ENCODE measurements at regions not wholly inside any gene's neighbourhood (a gene's known extent, or its start where the extent isn't known, plus 50 kb on each side); places are given as distances from the start of the nearest gene placed in this dataset.

- POLR2A ChIA-PET, result no interaction called here
- Histone ChIP-seq H3K4me1 (ENCODE audit: control insufficient read depth, insufficient read depth, low read length) (no peaks in the 10 kb centered on the region), H3K27ac (ENCODE audit: extremely low read depth, low read depth, low read length) (no peak overlapping the region), H3K36me3 (ENCODE audit: control insufficient read depth in 2 of 2, insufficient read depth in 1 of 2, low read length in 2 of 2) (no peaks in the 10 kb centered on the region), H3K9me3 (ENCODE audit: control insufficient read depth, insufficient read depth, low read depth, low read length) (no peaks in the 10 kb centered on the region), H3K4me3 (ENCODE audit: low read depth, low read length) (no peak overlapping the region)
- TF ChIP-seq ZNF114 (tag by site-specific recombination; IDR thresholded peaks at IDR 0.05) (no peak), ZNF600 (tag by site-specific recombination; IDR thresholded peaks at IDR 0.05) (no peak), OSR2 (tag by site-specific recombination; IDR thresholded peaks at IDR 0.05) (no peak), TRIM28 (IDR thresholded peaks at IDR 0.05; ENCODE audit: borderline replicate concordance, low read length) (no peak), HOXC10 (CRISPR knock-in tag; IDR thresholded peaks at IDR 0.05) (no peak), ZNF623 (tag by site-specific recombination; IDR thresholded peaks at IDR 0.05) (no peak), ZNF510 (tag by site-specific recombination; IDR thresholded peaks at IDR 0.05; ENCODE audit: insufficient replicate concordance) (no peak), GLI4 (tag by site-specific recombination; IDR thresholded peaks at IDR 0.05) (no peak), KLF16 (tag by site-specific recombination; IDR thresholded peaks at IDR 0.05) (no peak), ZNF37A (tag by site-specific recombination; IDR thresholded peaks at IDR 0.05) (no peak), ZNF768 (tag by site-specific recombination; IDR thresholded peaks at IDR 0.05) (no peak), ZXDB (tag by site-specific recombination; IDR thresholded peaks at IDR 0.05) (no peak), ZBTB1 (tag by site-specific recombination; IDR thresholded peaks at IDR 0.05) (no peak), ZNF341 (tag by site-specific recombination; IDR thresholded peaks at IDR 0.05; ENCODE audit: low read depth) (no peak), ZNF202 (tag by site-specific recombination; IDR thresholded peaks at IDR 0.05; ENCODE audit: borderline replicate concordance) (no peak)
- CTCF ChIA-PET, result interaction anchor here (0.7 kb wide), 1 partner anchor 442 kb away, joined by 3 read pairs; no protein-coding TSS in a partner anchor
Measured at GRCh38 chr2:109068811-109069210, 60.2 kb upstream of the SH3RF3 start.

- CTCF ChIA-PET, result no interaction called here
- Histone ChIP-seq H3K4me1 (ENCODE audit: control insufficient read depth, insufficient read depth, low read length) (no peaks in the 10 kb centered on the region), H3K4me3 (ENCODE audit: low read depth, low read length) (no peak overlapping the region), H3K36me3 (ENCODE audit: control insufficient read depth in 2 of 2, insufficient read depth in 1 of 2, low read length in 2 of 2) (no peaks in the 10 kb centered on the region), H3K27ac (ENCODE audit: extremely low read depth, low read depth, low read length) (no peak overlapping the region), H3K9me3 (ENCODE audit: control insufficient read depth, insufficient read depth, low read depth, low read length) (no peaks in the 10 kb centered on the region)
- POLR2A ChIA-PET, result no interaction called here
- TF ChIP-seq ZNF341 (tag by site-specific recombination; IDR thresholded peaks at IDR 0.05; ENCODE audit: low read depth), result peak; percentile 8; the same call in 1 of the 2 replicates
- TF ChIP-seq ATF2 (tag by site-specific recombination; IDR thresholded peaks at IDR 0.05; ENCODE audit: low read depth), result no peak
- TF ChIP-seq KLF9 (tag by site-specific recombination; IDR thresholded peaks at IDR 0.05; ENCODE audit: low read depth), result no peak
- TF ChIP-seq EGR2 (tag by site-specific recombination; IDR thresholded peaks at IDR 0.05; ENCODE audit: low read depth), result 0 out of 2 replicates have a peak, but pooled peaks have one; percentile 20
- no peak for TF ChIP-seq ZNF510 (tag by site-specific recombination; IDR thresholded peaks at IDR 0.05; ENCODE audit: insufficient replicate concordance)
Measured at GRCh38 chr2:109067631-109068125, 61.3 kb upstream of the SH3RF3 start.

- no peaks in the 10 kb centered on the region for H3K9me3 ChIP-seq (ENCODE audit: control insufficient read depth, insufficient read depth, low read depth, low read length)
- H3K36me3 ChIP-seq (ENCODE audit: control insufficient read depth in 2 of 2, insufficient read depth in 1 of 2, low read length in 2 of 2), result no peaks in the 10 kb centered on the region
- ChIA-PET CTCF (interaction anchor here (0.7 kb wide), 1 partner anchor 280 kb away, joined by 3 read pairs; the partner anchor contains the start of gene CCDC138), POLR2A (no interaction called here)
- no peak overlapping the region for H3K4me3 ChIP-seq (ENCODE audit: low read depth, low read length)
- no peak overlapping the region for H3K27ac ChIP-seq (ENCODE audit: extremely low read depth, low read depth, low read length)
- no peaks in the 10 kb centered on the region for H3K4me1 ChIP-seq (ENCODE audit: control insufficient read depth, insufficient read depth, low read length)
- TF ChIP-seq ZNF10 (tag by site-specific recombination; IDR thresholded peaks at IDR 0.05), result no peak
- TF ChIP-seq ZNF433 (tag by site-specific recombination; IDR thresholded peaks at IDR 0.05; ENCODE audit: low read depth), result no peak
- TF ChIP-seq ZNF23 (tag by site-specific recombination; IDR thresholded peaks at IDR 0.05; ENCODE audit: borderline replicate concordance), result no peak
- no peak for TF ChIP-seq ZNF488 (tag by site-specific recombination; IDR thresholded peaks at IDR 0.05)
- no peak for TF ChIP-seq BCL11B (tag by site-specific recombination; IDR thresholded peaks at IDR 0.05; ENCODE audit: low read depth)
- TF ChIP-seq GLI4 (tag by site-specific recombination; IDR thresholded peaks at IDR 0.05), result no peak
- TF ChIP-seq ZNF658 (tag by site-specific recombination; IDR thresholded peaks at IDR 0.05), result no peak
- peak; percentile 50; the same call in 1 of the 2 replicates for TF ChIP-seq ZNF600 (tag by site-specific recombination; IDR thresholded peaks at IDR 0.05)
- no peak for TF ChIP-seq AEBP2 (tag by site-specific recombination; IDR thresholded peaks at IDR 0.05; ENCODE audit: borderline replicate concordance)
- TF ChIP-seq ZNF132 (tag by site-specific recombination; IDR thresholded peaks at IDR 0.05; ENCODE audit: borderline replicate concordance), result no peak
- no peak for TF ChIP-seq KLF17 (tag by site-specific recombination; IDR thresholded peaks at IDR 0.05)
- no peak for TF ChIP-seq ZNF792 (tag by site-specific recombination; IDR thresholded peaks at IDR 0.05)
Measured at GRCh38 chr2:109066917-109067597, 61.9 kb upstream of the SH3RF3 start.
